Activated CD8-positive, alpha-beta T cell treated with anti-CD3 and anti-CD28 coated beads for 36 hours (primary cell): ENCODE measurements at regions not wholly inside any gene's neighbourhood (a gene's known extent, or its start where the extent isn't known, plus 50 kb on each side); places are given as distances from the start of the nearest gene placed in this dataset.

Experiments used
- ATAC-seq: fragments of 200-7000 bp; cut with Tn5 transposase; one replicate; pipeline ENCODE4 v1.10.0; 2021; ENCODE audit warnings: mild to moderate bottlenecking, moderate library complexity
- CTCF ChIA-PET: fragments of 350-600 bp; sonication (Branson Sonifier 250); formaldehyde crosslinking; loops from one replicate; lab custom pipeline; 2021; ENCODE audit warnings: antibody characterized with exemption; lab: Charles Lee
- POLR2A ChIA-PET: fragments of 350-600 bp; sonication (Branson Sonifier 250); formaldehyde crosslinking; loops from one replicate; lab custom pipeline; 2021; ENCODE audit warnings: antibody characterized with exemption; lab: Charles Lee
- DNase-seq: peaks from one replicate; pipeline ENCODE4 v3.0.0-alpha.2; 2020
- H3K27ac Mint-ChIP-seq: one replicate; pipeline ENCODE4 v1.8.0; 2021; ENCODE audit warnings: mild to moderate bottlenecking, mixed read lengths
- H3K27me3 Mint-ChIP-seq: one replicate; pipeline ENCODE4 v1.8.0; 2021; ENCODE audit warnings: mixed read lengths
- H3K36me3 Mint-ChIP-seq: one replicate; pipeline ENCODE4 v1.8.0; 2021; ENCODE audit warnings: low read depth, mixed read lengths
- H3K4me1 Mint-ChIP-seq: one replicate; pipeline ENCODE4 v1.8.0; 2021; ENCODE audit warnings: low read depth, mixed read lengths
- H3K4me3 Mint-ChIP-seq: one replicate; pipeline ENCODE4 v1.8.0; 2021; ENCODE audit warnings: mild to moderate bottlenecking, moderate library complexity, mixed read lengths
- H3K9me3 Mint-ChIP-seq: one replicate; pipeline ENCODE4 v1.8.0; 2021; ENCODE audit warnings: mixed read lengths
- intact Hi-C: fragments of 100-400 bp; cut with micrococcal nuclease; formaldehyde crosslinking; loops from one replicate; pipeline ENCODE4 v1.10.0; 2022
- TF ChIP-seq, protein P1 (sequence below): fragments of 200-600 bp; IDR thresholded peaks from one replicate; pipeline ENCODE4 v1.8.0; 2022; ENCODE audit warnings: antibody characterized with exemption, mild to moderate bottlenecking

DNA sequence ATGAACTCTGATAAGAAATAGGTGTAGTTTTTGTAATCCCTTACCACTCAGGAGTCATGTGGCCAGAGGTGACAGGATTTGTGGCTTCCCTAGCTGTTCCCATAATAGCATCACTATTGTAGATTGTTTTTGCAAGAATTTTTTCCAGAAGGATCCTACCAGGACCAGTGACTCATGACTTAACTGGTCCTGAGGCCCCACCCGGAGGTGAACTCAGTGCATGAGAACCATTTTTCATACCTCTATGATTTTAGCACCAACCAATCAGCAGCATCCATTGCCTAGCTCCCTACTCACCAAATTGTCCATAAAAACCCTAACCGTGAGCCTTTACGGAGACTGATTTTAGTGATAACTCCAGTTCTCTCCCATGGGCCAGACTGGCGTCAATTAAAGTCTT lies 484.8 kb downstream of the PSAT1 start:
- Mint-ChIP-seq H3K27me3 (no peaks in the 10 kb centered on the region), H3K4me3 (no peak overlapping the region), H3K4me1 (no peaks in the 10 kb centered on the region), H3K27ac (no peak overlapping the region), H3K9me3 (no peaks in the 10 kb centered on the region), H3K36me3 (no peaks in the 10 kb centered on the region)
- POLR2A ChIA-PET: no interaction called here
- TF ChIP-seq, protein P1, sequence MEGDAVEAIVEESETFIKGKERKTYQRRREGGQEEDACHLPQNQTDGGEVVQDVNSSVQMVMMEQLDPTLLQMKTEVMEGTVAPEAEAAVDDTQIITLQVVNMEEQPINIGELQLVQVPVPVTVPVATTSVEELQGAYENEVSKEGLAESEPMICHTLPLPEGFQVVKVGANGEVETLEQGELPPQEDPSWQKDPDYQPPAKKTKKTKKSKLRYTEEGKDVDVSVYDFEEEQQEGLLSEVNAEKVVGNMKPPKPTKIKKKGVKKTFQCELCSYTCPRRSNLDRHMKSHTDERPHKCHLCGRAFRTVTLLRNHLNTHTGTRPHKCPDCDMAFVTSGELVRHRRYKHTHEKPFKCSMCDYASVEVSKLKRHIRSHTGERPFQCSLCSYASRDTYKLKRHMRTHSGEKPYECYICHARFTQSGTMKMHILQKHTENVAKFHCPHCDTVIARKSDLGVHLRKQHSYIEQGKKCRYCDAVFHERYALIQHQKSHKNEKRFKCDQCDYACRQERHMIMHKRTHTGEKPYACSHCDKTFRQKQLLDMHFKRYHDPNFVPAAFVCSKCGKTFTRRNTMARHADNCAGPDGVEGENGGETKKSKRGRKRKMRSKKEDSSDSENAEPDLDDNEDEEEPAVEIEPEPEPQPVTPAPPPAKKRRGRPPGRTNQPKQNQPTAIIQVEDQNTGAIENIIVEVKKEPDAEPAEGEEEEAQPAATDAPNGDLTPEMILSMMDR: no peak
- intact Hi-C loops: no loop called here
- ATAC-seq (no peak), DNase-seq (no peak)
- CTCF ChIA-PET: no interaction called here

DNA sequence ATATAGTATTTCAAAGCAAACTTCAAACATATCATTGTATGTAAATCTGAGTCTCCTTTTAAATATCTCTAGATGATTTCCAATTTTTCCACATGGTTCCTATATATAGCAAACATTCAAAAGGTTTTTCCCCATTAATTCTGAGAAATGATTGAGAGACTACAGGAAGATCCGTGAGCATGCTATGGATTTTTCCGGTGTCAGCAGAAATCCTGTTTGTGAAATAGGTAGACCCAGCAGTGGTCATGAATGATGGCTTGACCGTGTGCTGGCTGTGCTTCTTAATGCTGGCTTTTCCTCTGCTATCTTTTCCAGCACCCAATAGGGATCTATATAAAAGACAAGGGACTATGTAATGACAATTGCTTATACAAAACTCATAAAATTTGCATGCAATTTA lies 485.3 kb downstream of the PSAT1 start:
- Mint-ChIP-seq H3K4me1 (no peaks in the 10 kb centered on the region), H3K4me3 (no peak overlapping the region), H3K27ac (no peak overlapping the region), H3K36me3 (no peaks in the 10 kb centered on the region), H3K9me3 (no peaks in the 10 kb centered on the region), H3K27me3 (no peaks in the 10 kb centered on the region)
- ChIA-PET CTCF (no interaction called here), POLR2A (no interaction called here)
- intact Hi-C loops: no loop called here
- ATAC-seq (no peak), DNase-seq (no peak)
- TF ChIP-seq, protein P1: no peak

DNA sequence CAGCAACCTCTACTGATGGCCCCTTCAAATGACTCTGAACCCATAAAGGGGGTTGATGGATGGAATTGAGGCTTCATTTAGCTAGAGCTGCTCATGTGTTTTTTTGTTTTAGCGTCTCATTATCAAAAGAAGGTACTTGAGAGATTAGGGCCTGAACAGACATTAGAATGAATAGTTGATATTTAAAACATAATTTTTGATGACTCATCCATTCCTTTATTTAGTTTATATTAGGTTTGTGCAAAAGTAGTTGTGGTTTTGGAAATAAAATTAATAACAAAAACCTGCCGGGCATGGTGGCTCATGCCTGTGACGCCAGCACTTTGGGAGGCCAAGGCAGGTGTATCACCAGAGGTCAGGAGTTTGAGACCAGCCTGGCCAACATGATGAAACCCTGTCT lies 485.9 kb downstream of the PSAT1 start:
- no peaks in the 10 kb centered on the region for H3K36me3 Mint-ChIP-seq
- no peak for ATAC-seq
- no peak overlapping the region for H3K4me3 Mint-ChIP-seq
- no peaks in the 10 kb centered on the region for H3K4me1 Mint-ChIP-seq
- no peaks in the 10 kb centered on the region for H3K9me3 Mint-ChIP-seq
- H3K27me3 Mint-ChIP-seq: no peaks in the 10 kb centered on the region
- POLR2A ChIA-PET: no interaction called here
- intact Hi-C loops: no loop called here
- no peak for DNase-seq
- CTCF ChIA-PET: no interaction called here
- no peak overlapping the region for H3K27ac Mint-ChIP-seq
- TF ChIP-seq, protein P1: no peak

DNA sequence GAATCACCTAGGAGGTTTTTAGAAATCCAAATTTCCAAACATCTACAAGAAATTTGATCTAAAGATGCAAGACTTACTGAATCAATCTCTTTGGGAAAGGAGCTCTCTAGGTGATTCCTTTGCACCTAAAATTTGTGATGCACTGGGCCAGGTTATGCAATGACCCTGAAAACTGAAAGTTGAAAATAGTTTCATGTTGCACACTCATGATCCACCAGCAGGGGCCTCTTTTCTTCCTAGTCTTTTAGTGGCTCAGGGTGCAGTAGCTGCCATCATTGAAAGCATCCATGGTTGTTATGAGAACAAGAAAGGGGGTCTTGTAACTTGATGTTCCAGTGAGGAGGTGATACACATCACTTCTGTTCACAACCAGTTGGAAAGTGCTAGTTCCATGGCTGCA lies 486.8 kb downstream of the PSAT1 start:
- no peak for DNase-seq
- POLR2A ChIA-PET: no interaction called here
- CTCF ChIA-PET: no interaction called here
- no peaks in the 10 kb centered on the region for H3K27me3 Mint-ChIP-seq
- H3K36me3 Mint-ChIP-seq: no peaks in the 10 kb centered on the region
- H3K4me1 Mint-ChIP-seq: no peaks in the 10 kb centered on the region
- TF ChIP-seq, protein P1: no peak
- no peak overlapping the region for H3K27ac Mint-ChIP-seq
- intact Hi-C loops: no loop called here
- ATAC-seq: no peak
- H3K9me3 Mint-ChIP-seq: no peaks in the 10 kb centered on the region
- no peak overlapping the region for H3K4me3 Mint-ChIP-seq

DNA sequence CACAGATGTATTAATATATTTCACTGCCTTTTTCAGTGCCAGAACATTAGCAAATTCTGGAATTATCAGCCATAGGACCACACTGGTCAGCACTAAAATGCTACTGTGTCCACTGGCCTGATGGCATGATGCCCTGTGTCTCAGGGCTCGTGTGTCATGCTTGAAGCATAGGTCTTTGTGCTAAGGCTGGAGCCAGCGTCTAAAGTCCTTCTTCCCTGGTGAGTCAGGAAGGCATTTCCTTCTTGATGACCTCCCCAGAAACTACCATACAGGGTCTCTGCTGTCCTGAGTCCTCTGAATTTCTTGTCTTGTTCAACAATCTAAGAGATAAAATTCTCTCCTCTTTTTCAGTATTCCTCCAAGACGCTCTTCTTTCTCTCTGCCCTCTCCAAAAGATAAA lies 489.9 kb downstream of the PSAT1 start:
- ChIA-PET POLR2A (no interaction called here), CTCF (no interaction called here)
- no peak overlapping the region for H3K4me3 Mint-ChIP-seq
- intact Hi-C loops: no loop called here
- no peaks in the 10 kb centered on the region for H3K9me3 Mint-ChIP-seq
- H3K27ac Mint-ChIP-seq: no peak overlapping the region
- no peaks in the 10 kb centered on the region for H3K27me3 Mint-ChIP-seq
- DNase-seq: no peak
- TF ChIP-seq, protein P1: no peak
- no peaks in the 10 kb centered on the region for H3K4me1 Mint-ChIP-seq
- no peak for ATAC-seq
- no peaks in the 10 kb centered on the region for H3K36me3 Mint-ChIP-seq
